ENCODE measurements at regions not wholly inside any gene's neighbourhood (a gene's known extent, or its start where the extent isn't known, plus 50 kb on each side); places are given as distances from the start of the nearest gene placed in this dataset.
"Not testable (repeated sequence)": the region's sequence is repeated elsewhere in the genome, so short reads cannot be mapped to it uniquely, and the experiment has no call there.

GRCh38 chr6:16039892-16040627 is 88.8 kb upstream of the MYLIP start:
- DNase-seq (ENCODE audit: low read depth in 2 of 2): not testable (repeated sequence)

- DNase-seq (ENCODE audit: low read depth in 2 of 2): no peak
Observed at GRCh38 chr6:16038938-16039337, 89.9 kb upstream of the MYLIP start.

GRCh38 chr6:16035488-16036080 is 93.3 kb upstream of the MYLIP start:
- no peak for DNase-seq (ENCODE audit: low read depth in 2 of 2)

DNA sequence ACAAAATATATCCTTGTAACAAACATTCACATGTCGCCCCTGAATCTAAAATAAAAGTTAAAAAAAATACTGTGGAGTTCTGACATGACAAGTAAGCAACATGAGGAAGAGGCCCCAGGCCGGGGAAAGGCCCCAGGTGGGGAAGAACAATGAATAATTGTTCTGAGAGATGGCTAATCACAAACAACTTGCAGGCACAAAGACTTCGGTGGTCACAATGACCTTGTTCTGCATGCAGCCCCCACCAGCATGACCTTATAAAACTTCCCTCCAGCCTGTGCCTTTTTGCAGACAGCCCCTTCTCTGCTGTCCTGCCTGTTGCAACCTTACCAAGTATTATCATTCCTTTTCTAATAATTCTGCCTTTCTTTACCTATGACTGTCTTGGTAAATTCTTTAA is 95.7 kb upstream of the MYLIP start:
- DNase-seq (ENCODE audit: low read depth in 2 of 2): no peak

GRCh38 chr6:16031278-16031981 is 97.5 kb upstream of the MYLIP start:
- no peak for DNase-seq (ENCODE audit: low read depth in 2 of 2)

DNA sequence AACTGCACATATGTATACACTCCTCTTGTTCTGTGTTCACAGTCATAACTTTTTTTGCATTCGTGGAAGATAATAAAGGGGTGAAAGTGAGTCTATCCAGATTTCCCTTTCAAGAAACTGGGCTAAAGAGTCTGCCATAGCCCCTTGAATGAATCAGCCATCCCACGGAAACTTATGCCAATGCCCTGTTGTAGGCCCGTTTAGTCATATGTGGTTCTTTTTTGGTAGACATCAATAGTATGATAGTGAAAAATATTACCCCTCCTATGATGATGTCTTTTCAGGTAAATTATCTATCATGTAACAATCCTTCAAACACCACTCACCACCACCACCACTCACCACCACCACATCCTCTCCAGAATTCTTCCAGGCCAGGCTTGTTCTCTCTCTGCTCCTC is 99.9 kb upstream of the MYLIP start:
- DNase-seq (ENCODE audit: low read depth in 2 of 2): no peak

GRCh38 chr6:16020259-16020658 is 108.6 kb upstream of the MYLIP start:
- no peak for DNase-seq (ENCODE audit: low read depth in 2 of 2)

DNA sequence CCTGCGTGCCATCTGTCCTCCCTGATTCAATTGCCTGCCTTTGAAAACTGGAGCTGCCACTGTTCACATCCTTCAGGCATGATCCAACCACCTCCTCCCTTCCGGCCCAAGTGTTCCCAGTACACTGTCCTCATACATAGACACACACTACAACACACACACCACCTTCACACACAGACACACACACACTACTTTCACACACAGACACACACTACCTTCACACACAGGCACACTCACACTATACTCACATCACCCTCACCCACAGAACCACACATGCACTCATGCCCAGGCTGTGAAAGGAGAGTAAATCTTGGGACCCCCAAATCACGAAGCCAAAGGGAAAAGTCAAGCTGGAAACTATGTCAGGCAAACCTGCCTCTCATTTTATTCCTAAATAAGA is 109.4 kb upstream of the MYLIP start:
- DNase-seq (ENCODE audit: low read depth in 2 of 2): no peak

- no peak for DNase-seq (ENCODE audit: low read depth in 2 of 2)
Observed at GRCh38 chr6:16018626-16019025, 110.3 kb upstream of the MYLIP start.

- not testable (repeated sequence) for DNase-seq (ENCODE audit: low read depth in 2 of 2)
Observed at GRCh38 chr6:16014325-16014724, 114.6 kb upstream of the MYLIP start.

GRCh38 chr6:16007146-16007545 is 121.7 kb upstream of the MYLIP start:
- no peak for DNase-seq (ENCODE audit: low read depth in 2 of 2)

GRCh38 chr6:16006681-16007080 is 122.2 kb upstream of the MYLIP start:
- DNase-seq (ENCODE audit: low read depth in 2 of 2): no peak

- no peak for DNase-seq (ENCODE audit: low read depth in 2 of 2)
Observed at GRCh38 chr6:16004934-16005679, 123.8 kb upstream of the MYLIP start.

DNA sequence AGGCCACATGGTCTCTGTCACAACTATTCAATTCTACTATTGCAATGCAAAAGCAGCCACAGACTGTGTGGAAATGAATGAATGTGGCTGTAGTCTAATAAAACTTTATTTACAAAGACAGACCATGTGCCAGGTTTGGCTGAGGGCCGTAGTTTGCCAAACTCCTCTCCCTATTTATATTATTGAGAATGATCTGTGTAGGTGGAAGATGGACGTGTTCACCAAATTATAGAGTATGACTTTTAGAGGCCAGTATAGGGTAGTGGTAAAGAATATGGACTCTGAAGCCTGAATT is 125.7 kb upstream of the MYLIP start:
- DNase-seq (ENCODE audit: low read depth in 2 of 2): no peak

GRCh38 chr6:16002332-16003196 is 126.3 kb upstream of the MYLIP start:
- DNase-seq (ENCODE audit: low read depth in 2 of 2): no peak

DNA sequence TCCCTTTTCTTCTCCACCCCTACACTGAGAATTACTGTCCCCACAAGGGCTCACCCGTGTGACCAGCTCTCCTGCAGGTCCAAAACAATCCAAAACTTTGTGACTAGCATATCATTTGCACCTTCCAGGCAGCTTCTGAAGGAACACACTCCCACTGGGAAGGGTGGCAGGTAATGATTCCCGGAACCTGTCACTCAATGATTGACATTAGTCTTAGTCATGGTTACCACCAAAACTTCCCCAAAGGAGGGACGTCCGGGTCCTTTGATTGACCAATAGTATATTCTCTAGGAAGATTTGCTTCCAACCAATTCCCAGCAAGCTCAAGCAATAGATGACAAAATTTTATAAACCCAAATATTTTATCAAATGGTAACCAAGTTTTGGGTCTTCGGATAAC is 127.7 kb upstream of the MYLIP start:
- DNase-seq (ENCODE audit: low read depth in 2 of 2): no peak

GRCh38 chr6:15999201-15999600 is 129.7 kb upstream of the MYLIP start:
- DNase-seq (ENCODE audit: low read depth in 2 of 2): no peak

- no peak for DNase-seq (ENCODE audit: low read depth in 2 of 2)
Observed at GRCh38 chr6:15997586-15998388, 131.1 kb upstream of the MYLIP start.

DNA sequence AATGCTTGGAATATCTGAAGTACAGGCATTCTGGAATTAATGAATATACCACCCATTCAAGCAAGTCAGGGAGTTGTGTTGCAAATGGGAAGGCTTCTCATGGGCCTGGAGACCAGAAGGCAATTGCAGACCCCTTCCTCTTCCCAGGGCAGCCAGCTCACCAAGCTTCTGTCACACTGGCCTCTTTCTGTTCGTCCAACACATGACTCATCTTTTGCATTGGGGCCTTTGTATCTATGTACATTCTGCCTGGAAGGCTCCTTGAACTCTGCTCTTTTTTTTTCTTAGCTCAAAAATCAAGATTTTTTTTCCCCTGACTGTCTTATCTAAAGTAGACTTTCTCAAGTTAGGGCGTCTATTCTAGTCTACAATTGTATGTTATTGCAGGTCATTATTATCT is 132.9 kb upstream of the MYLIP start:
- no peak for DNase-seq (ENCODE audit: low read depth in 2 of 2)

- DNase-seq (ENCODE audit: low read depth in 2 of 2): no peak
Observed at GRCh38 chr6:15995493-15995892, 133.4 kb upstream of the MYLIP start.

Data from stimulated activated CD4-positive, alpha-beta T cell treated with anti-CD3 and anti-CD28 coated beads, Interleukin-12 subunit alpha, Interleukin-12 subunit beta, amount 100 ng/mL, for 24 hours (primary cell).